ENCODE measurements at regions not wholly inside any gene's neighbourhood (a gene's known extent, or its start where the extent isn't known, plus 50 kb on each side); places are given as distances from the start of the nearest gene placed in this dataset.

GRCh38 chr9:86547571-86547970 is 193.4 kb upstream of the TUT7 start:
- Histone ChIP-seq H3K4me3 (replicated peaks in 1 of 3; ENCODE audit: insufficient read depth in 1 of 3, low read depth in 2 of 3, low read length in 3 of 3) (no peak overlapping the region), H2AFZ (ENCODE audit: low read length) (no peak overlapping the region), H3K4me1 (ENCODE audit: insufficient read depth, low read length) (no peaks in the 10 kb centered on the region), H3K9ac (ENCODE audit: insufficient read depth, low read depth, low read length) (no peak overlapping the region), H3K36me3 (replicated peaks in 1 of 2; ENCODE audit: control insufficient read depth in 1 of 2, insufficient read depth in 2 of 2, low read length in 2 of 2) (no peaks in the 10 kb centered on the region), H3K9me3 (ENCODE audit: low read length) (no peaks in the 10 kb centered on the region), H3K27ac (ENCODE audit: extremely low read length, insufficient read depth, low read length) (no peak overlapping the region), H3K79me2 (ENCODE audit: insufficient read depth, low read length) (no peaks in the 10 kb centered on the region), H4K20me1 (ENCODE audit: insufficient read depth, low read length) (no peaks in the 10 kb centered on the region), H3K4me2 (ENCODE audit: low read depth, low read length) (no peak overlapping the region), H3K27me3 (ENCODE audit: control insufficient read depth in 1 of 2, insufficient read depth in 2 of 2, low read length in 2 of 2) (no peaks in the 10 kb centered on the region; a peak in 1 of 5 replicates)
- ChIA-PET CTCF (ENCODE audit: low intra/inter-chr PET ratio, low total read pairs) (no interaction called here), POLR2A (no interaction called here)
- TF ChIP-seq HMGXB4 (CRISPR knock-in tag; IDR thresholded peaks at IDR 0.05; ENCODE audit: borderline replicate concordance in 1 of 2, low read depth in 1 of 2) = no peak
- no peak for TF ChIP-seq STAT6 (CRISPR knock-in tag; IDR thresholded peaks at IDR 0.05; ENCODE audit: borderline replicate concordance)
- no peak for TF ChIP-seq SP2 (CRISPR knock-in tag; IDR thresholded peaks at IDR 0.05)
- no peak for TF ChIP-seq THYN1 (CRISPR knock-in tag; IDR thresholded peaks at IDR 0.05; ENCODE audit: borderline replicate concordance, low read depth)
- no peak for TF ChIP-seq BRF2 (CRISPR knock-in tag; IDR thresholded peaks at IDR 0.05)
- no peak for TF ChIP-seq SMC3 (IDR thresholded peaks at IDR 0.05; ENCODE audit: low read length)
- no peak for TF ChIP-seq NFKBIZ (CRISPR knock-in tag; IDR thresholded peaks at IDR 0.05)
- TF ChIP-seq TCF7 (IDR thresholded peaks at IDR 0.05; ENCODE audit: low read depth) = no peak
- no peak for TF ChIP-seq GTF2F1 (IDR thresholded peaks at IDR 0.05; ENCODE audit: low read length)
- TF ChIP-seq MIER3 (CRISPR knock-in tag; IDR thresholded peaks at IDR 0.05; ENCODE audit: borderline replicate concordance) = no peak
- no peak for TF ChIP-seq PHF20 (CRISPR knock-in tag; IDR thresholded peaks at IDR 0.05)
- TF ChIP-seq NCOR1 (IDR thresholded peaks at IDR 0.05; ENCODE audit: borderline replicate concordance, low read length) = no peak
- no peak for TF ChIP-seq KLF13 (CRISPR knock-in tag; IDR thresholded peaks at IDR 0.05)
- in situ Hi-C loops (cut with HindIII; ENCODE audit: extremely low pct_ligation_motif_present, low pct_unique_long_range_greater_than_20kb) = no loop called here
- FAIRE-seq (no peak), DNase-seq (ENCODE audit: low spot score) (no peak), ATAC-seq (no peak)
- BruUV-seq (replicated peaks) = no TSS peak
- intact Hi-C loops (cut with micrococcal nuclease; ENCODE audit: unreplicated experiment) = no loop called here

Data from HepG2 (cell line).